Liver (tissue), 3 donors: ENCODE measurements at regions not wholly inside any gene's neighbourhood (a gene's known extent, or its start where the extent isn't known, plus 50 kb on each side); places are given as distances from the start of the nearest gene placed in this dataset.

ENCODE experiments used
- EGR1 ChIP-seq, 2 donors: IDR thresholded peaks; 2 replicates each; pipeline ENCODE4 v1.6.1; 2016 to 2018; ENCODE audit warnings: antibody characterized with exemption in 2 of 2, low read depth in 2 of 2
- RAD21 ChIP-seq, 2 donors: IDR thresholded peaks; 2 replicates each; pipeline ENCODE4 v1.6.1; 2016; ENCODE audit warnings: antibody characterized with exemption in 2 of 2, mild to moderate bottlenecking in 2 of 2
- ZBTB33 ChIP-seq: IDR thresholded peaks from 2 replicates; pipeline ENCODE4 v1.6.1; 2016; ENCODE audit warnings: antibody characterized with exemption
- TF ChIP-seq, protein P1 (sequence below): fragments of 150-350 bp; IDR thresholded peaks from 2 replicates; pipeline ENCODE4 v1.5.1; 2017; ENCODE audit warnings: improper control_type of control experiment, low read depth, low read length; ENCODE audit not compliant: missing input control
- TF ChIP-seq, protein P2 (sequence below): IDR thresholded peaks from 2 replicates; pipeline ENCODE4 v1.6.1; 2016; ENCODE audit warnings: antibody characterized with exemption
- TF ChIP-seq, protein P3 (sequence below): IDR thresholded peaks from 2 replicates; pipeline ENCODE4 v1.6.1; 2016; ENCODE audit warnings: antibody characterized with exemption
- donor health status: healthy.
- donor health status: healthy.

DNA sequence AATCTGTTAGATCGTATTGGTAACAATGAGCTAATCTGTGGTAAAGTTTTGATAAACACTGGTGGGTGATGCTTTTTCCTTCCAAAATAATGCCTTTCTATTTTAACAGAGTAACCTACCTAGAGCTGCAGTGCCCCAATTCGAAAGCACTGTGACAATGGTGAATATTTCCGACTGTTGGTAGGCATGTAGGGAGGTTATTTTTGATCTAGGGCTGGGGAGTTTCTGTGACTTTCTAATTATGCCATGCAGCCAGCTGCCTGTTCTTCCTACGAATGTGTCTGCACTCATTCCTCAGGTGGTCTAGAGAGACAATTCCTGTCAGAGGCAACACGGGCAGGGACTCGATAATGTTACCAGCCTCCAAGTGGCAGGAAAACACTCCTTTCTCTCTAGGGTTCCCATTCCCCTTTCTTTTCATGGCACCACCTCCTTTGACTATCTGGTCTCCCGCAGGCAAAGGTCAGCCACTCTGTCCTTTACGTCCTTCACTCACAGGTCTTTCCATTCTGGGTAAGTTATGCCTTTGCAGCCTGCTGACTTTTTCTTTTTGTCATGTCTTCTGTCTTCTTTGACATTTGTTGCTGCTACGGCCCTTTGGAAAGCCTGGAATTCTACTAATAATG, 167.2 kb upstream of the MGAT5 start:
- TF ChIP-seq, protein P1, sequence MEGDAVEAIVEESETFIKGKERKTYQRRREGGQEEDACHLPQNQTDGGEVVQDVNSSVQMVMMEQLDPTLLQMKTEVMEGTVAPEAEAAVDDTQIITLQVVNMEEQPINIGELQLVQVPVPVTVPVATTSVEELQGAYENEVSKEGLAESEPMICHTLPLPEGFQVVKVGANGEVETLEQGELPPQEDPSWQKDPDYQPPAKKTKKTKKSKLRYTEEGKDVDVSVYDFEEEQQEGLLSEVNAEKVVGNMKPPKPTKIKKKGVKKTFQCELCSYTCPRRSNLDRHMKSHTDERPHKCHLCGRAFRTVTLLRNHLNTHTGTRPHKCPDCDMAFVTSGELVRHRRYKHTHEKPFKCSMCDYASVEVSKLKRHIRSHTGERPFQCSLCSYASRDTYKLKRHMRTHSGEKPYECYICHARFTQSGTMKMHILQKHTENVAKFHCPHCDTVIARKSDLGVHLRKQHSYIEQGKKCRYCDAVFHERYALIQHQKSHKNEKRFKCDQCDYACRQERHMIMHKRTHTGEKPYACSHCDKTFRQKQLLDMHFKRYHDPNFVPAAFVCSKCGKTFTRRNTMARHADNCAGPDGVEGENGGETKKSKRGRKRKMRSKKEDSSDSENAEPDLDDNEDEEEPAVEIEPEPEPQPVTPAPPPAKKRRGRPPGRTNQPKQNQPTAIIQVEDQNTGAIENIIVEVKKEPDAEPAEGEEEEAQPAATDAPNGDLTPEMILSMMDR = no peak
- TF ChIP-seq ZBTB33 (no peak), RAD21 (IDR thresholded peaks at IDR 0.05) (no peak), EGR1 (IDR thresholded peaks at IDR 0.05; ENCODE audit: low read depth in 2 of 2) (no peak)
- TF ChIP-seq, protein P2, sequence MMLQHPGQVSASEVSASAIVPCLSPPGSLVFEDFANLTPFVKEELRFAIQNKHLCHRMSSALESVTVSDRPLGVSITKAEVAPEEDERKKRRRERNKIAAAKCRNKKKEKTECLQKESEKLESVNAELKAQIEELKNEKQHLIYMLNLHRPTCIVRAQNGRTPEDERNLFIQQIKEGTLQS = no peak
- TF ChIP-seq, protein P3, sequence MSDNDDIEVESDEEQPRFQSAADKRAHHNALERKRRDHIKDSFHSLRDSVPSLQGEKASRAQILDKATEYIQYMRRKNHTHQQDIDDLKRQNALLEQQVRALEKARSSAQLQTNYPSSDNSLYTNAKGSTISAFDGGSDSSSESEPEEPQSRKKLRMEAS = no peak
